A549 (cell line): ENCODE measurements at regions not wholly inside any gene's neighbourhood (a gene's known extent, or its start where the extent isn't known, plus 50 kb on each side); places are given as distances from the start of the nearest gene placed in this dataset.

Source experiments
- CEBPB ChIP-seq, 2 experiments: fragments of >200 bp in 1 of 2; sonication (Bioruptor Twin) in 1 of 2; formaldehyde crosslinking in 1 of 2; IDR thresholded peaks; 2 replicates each; pipeline ENCODE4 v1.6.1; 2012 to 2016
- CHD2 ChIP-seq: fragments of 150-350 bp; IDR thresholded peaks from 2 replicates; pipeline ENCODE4 v1.6.1; 2014; ENCODE audit warnings: low read length; ENCODE audit not compliant: partially characterized antibody
- JUNB ChIP-seq: fragments of >200 bp; sonication (Bioruptor Twin); formaldehyde crosslinking; IDR thresholded peaks from 2 replicates; pipeline ENCODE4 v1.6.1; 2016
- KDM1A ChIP-seq: fragments of 200-600 bp; sonication (generic); IDR thresholded peaks from 2 replicates; pipeline ENCODE4 v1.6.1; 2016; ENCODE audit warnings: low read depth, mild to moderate bottlenecking
- POLR2A ChIP-seq: IDR thresholded peaks from 2 replicates; pipeline ENCODE4 v1.6.1; 2012; ENCODE audit warnings: mild to moderate bottlenecking, low read length
- ZNF302 ChIP-seq: fragments of 250-450 bp; sonication (Bioruptor Pico); IDR thresholded peaks from 2 replicates; pipeline ENCODE4 v1.9.0; 2021; ENCODE audit warnings: inconsistent platforms, mild to moderate bottlenecking, moderate library complexity
- TF ChIP-seq, protein P1 (sequence below): IDR thresholded peaks from 2 replicates; pipeline ENCODE4 v1.6.1; 2012
- TF ChIP-seq, protein P2 (sequence below): fragments of >200 bp; sonication (Bioruptor Twin); formaldehyde crosslinking; IDR thresholded peaks from 3 replicates; pipeline ENCODE4 v1.6.1; 2016
- TF ChIP-seq, protein P3 (sequence below): fragments of >200 bp; sonication (Bioruptor Twin); formaldehyde crosslinking; IDR thresholded peaks from 3 replicates; pipeline ENCODE4 v1.5.1; 2016
- TF ChIP-seq, protein P4 (sequence below): fragments of 200-600 bp; sonication (generic); IDR thresholded peaks from 2 replicates; pipeline ENCODE4 v1.6.1; 2016; ENCODE audit warnings: antibody characterized with exemption, mild to moderate bottlenecking, moderate library complexity

DNA sequence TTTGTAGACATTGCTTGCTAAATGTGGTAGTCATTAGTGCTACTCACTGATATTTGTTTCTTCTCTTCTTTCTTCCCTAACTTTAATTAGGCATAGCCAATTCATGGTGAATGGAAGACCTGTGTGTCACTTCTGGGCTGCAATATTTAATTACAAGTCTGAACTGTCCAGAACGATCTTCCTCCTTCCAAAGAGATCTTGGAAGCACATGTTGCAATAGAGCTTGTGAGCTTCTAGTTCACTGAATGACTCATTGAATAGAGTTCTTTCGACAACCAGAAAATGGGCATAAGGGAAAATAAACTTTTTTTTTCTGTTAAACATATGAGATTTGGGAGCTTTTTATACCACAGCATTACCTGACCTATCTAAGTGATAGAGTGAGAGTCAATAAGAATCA is 1264.6 kb downstream of the PCDH9 start:
- TF ChIP-seq POLR2A (no peak), KDM1A (no peak), ZNF302 (CRISPR knock-in tag) (no peak), CEBPB (IDR thresholded peaks at IDR 0.05) (no peak), CHD2 (no peak), JUNB (no peak)
- TF ChIP-seq, protein P1, sequence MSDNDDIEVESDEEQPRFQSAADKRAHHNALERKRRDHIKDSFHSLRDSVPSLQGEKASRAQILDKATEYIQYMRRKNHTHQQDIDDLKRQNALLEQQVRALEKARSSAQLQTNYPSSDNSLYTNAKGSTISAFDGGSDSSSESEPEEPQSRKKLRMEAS: no peak
- TF ChIP-seq, protein P2, sequence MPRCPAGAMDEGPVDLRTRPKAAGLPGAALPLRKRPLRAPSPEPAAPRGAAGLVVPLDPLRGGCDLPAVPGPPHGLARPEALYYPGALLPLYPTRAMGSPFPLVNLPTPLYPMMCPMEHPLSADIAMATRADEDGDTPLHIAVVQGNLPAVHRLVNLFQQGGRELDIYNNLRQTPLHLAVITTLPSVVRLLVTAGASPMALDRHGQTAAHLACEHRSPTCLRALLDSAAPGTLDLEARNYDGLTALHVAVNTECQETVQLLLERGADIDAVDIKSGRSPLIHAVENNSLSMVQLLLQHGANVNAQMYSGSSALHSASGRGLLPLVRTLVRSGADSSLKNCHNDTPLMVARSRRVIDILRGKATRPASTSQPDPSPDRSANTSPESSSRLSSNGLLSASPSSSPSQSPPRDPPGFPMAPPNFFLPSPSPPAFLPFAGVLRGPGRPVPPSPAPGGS: no peak
- TF ChIP-seq, protein P3, sequence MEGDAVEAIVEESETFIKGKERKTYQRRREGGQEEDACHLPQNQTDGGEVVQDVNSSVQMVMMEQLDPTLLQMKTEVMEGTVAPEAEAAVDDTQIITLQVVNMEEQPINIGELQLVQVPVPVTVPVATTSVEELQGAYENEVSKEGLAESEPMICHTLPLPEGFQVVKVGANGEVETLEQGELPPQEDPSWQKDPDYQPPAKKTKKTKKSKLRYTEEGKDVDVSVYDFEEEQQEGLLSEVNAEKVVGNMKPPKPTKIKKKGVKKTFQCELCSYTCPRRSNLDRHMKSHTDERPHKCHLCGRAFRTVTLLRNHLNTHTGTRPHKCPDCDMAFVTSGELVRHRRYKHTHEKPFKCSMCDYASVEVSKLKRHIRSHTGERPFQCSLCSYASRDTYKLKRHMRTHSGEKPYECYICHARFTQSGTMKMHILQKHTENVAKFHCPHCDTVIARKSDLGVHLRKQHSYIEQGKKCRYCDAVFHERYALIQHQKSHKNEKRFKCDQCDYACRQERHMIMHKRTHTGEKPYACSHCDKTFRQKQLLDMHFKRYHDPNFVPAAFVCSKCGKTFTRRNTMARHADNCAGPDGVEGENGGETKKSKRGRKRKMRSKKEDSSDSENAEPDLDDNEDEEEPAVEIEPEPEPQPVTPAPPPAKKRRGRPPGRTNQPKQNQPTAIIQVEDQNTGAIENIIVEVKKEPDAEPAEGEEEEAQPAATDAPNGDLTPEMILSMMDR: no peak
- TF ChIP-seq, protein P4, sequence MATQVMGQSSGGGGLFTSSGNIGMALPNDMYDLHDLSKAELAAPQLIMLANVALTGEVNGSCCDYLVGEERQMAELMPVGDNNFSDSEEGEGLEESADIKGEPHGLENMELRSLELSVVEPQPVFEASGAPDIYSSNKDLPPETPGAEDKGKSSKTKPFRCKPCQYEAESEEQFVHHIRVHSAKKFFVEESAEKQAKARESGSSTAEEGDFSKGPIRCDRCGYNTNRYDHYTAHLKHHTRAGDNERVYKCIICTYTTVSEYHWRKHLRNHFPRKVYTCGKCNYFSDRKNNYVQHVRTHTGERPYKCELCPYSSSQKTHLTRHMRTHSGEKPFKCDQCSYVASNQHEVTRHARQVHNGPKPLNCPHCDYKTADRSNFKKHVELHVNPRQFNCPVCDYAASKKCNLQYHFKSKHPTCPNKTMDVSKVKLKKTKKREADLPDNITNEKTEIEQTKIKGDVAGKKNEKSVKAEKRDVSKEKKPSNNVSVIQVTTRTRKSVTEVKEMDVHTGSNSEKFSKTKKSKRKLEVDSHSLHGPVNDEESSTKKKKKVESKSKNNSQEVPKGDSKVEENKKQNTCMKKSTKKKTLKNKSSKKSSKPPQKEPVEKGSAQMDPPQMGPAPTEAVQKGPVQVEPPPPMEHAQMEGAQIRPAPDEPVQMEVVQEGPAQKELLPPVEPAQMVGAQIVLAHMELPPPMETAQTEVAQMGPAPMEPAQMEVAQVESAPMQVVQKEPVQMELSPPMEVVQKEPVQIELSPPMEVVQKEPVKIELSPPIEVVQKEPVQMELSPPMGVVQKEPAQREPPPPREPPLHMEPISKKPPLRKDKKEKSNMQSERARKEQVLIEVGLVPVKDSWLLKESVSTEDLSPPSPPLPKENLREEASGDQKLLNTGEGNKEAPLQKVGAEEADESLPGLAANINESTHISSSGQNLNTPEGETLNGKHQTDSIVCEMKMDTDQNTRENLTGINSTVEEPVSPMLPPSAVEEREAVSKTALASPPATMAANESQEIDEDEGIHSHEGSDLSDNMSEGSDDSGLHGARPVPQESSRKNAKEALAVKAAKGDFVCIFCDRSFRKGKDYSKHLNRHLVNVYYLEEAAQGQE: no peak
